T-cell (primary cell): ENCODE measurements at regions not wholly inside any gene's neighbourhood (a gene's known extent, or its start where the extent isn't known, plus 50 kb on each side); places are given as distances from the start of the nearest gene placed in this dataset.
"Not testable (repeated sequence)": the region's sequence is repeated elsewhere in the genome, so short reads cannot be mapped to it uniquely, and the experiment has no call there.

Source experiments
- ATAC-seq, 4 experiments: fragments of 200-7000 bp in 3 of 4; fragments of 150-1000 bp in 1 of 4; cut with Tn5 transposase; replicated peaks in 1 of 4; 1 replicate in 3 of 4; 2 replicates in 1 of 4; pipeline ENCODE4 v1.10.0; 2021; ENCODE audit warnings: moderate library complexity in 3 of 4, mild to moderate bottlenecking in 2 of 4, moderate number of reproducible peaks in 1 of 4
- CTCF ChIA-PET, 2 donors: fragments of 300-600 bp; sonication (Branson Sonifier 250); formaldehyde crosslinking; loops; one replicate each; lab custom pipeline; 2022; ENCODE audit warnings: antibody characterized with exemption in 2 of 2; lab: Charles Lee
- POLR2A ChIA-PET, 2 donors: fragments of 300-600 bp; sonication (Branson Sonifier 250); formaldehyde crosslinking; loops; one replicate each; lab custom pipeline; 2022; ENCODE audit warnings: antibody characterized with exemption in 2 of 2; lab: Charles Lee
- DNase-seq, 35 experiments: peaks; one replicate each; pipeline versions ENCODE4 v3.0.0 to v3.0.0-alpha.2; 2013 to 2023
- H3K27ac ChIP-seq: one replicate; pipeline ENCODE4 v1.5.1; 2013; ENCODE audit warnings: low read length
- H3K27me3 ChIP-seq, 2 experiments: replicated peaks in 1 of 2; 1 replicate in 1 of 2; 2 replicates in 1 of 2; pipeline versions ENCODE4 v1.6.1 to v1.7.0; 2013; ENCODE audit warnings: low read length in 1 of 2, mixed read lengths in 1 of 2; ENCODE audit not compliant: control insufficient read depth in 2 of 2, insufficient read depth in 2 of 2; ENCODE audit errors: extremely low read depth in 1 of 2
- H3K36me3 ChIP-seq, 2 donors: 1 replicate in 1 of 2; 2 replicates in 1 of 2; pipeline versions ENCODE4 v1.6.1 to v1.7.0; 2013; ENCODE audit warnings: low read length in 1 of 2; ENCODE audit not compliant: control insufficient read depth in 2 of 2, insufficient read depth in 1 of 2; ENCODE audit errors: extremely low read depth in 1 of 2
- H3K4me1 ChIP-seq, 2 experiments: 1 replicate in 1 of 2; 2 replicates in 1 of 2; pipeline versions ENCODE4 v1.6.1 to v1.7.0; 2013; ENCODE audit warnings: low read length in 2 of 2, mixed read lengths in 1 of 2; ENCODE audit not compliant: insufficient read depth in 2 of 2, control insufficient read depth in 1 of 2; ENCODE audit errors: extremely low read depth in 1 of 2
- H3K4me3 ChIP-seq, 2 donors: 1 replicate in 1 of 2; 2 replicates in 1 of 2; pipeline versions ENCODE4 v1.5.1 to v1.7.0; 2013; ENCODE audit warnings: mild to moderate bottlenecking in 2 of 2, low read length in 1 of 2, moderate library complexity in 1 of 2; ENCODE audit not compliant: control insufficient read depth in 1 of 2; ENCODE audit errors: extremely low read depth in 1 of 2
- H3K9me3 ChIP-seq: 2 replicates; pipeline ENCODE4 v1.7.0; 2013
- H3K27ac Mint-ChIP-seq, 2 donors: one replicate each; pipeline ENCODE4 v1.8.0; 2020 to 2021; ENCODE audit warnings: mild to moderate bottlenecking in 2 of 2, mixed read lengths in 2 of 2
- H3K27me3 Mint-ChIP-seq, 2 donors: one replicate each; pipeline ENCODE4 v1.8.0; 2021 to 2022; ENCODE audit warnings: mixed read lengths in 2 of 2
- H3K36me3 Mint-ChIP-seq: one replicate; pipeline ENCODE4 v1.8.0; 2021; ENCODE audit warnings: mixed read lengths
- H3K4me1 Mint-ChIP-seq, 3 donors: one replicate each; pipeline ENCODE4 v1.8.0; 2020 to 2022; ENCODE audit warnings: mixed read lengths in 3 of 3, mild to moderate bottlenecking in 1 of 3
- H3K4me3 Mint-ChIP-seq, 3 donors: one replicate each; pipeline ENCODE4 v1.8.0; 2020 to 2022; ENCODE audit warnings: mild to moderate bottlenecking in 3 of 3, mixed read lengths in 3 of 3, moderate library complexity in 3 of 3
- H3K9me3 Mint-ChIP-seq, 3 donors: one replicate each; pipeline ENCODE4 v1.8.0; 2020 to 2022; ENCODE audit warnings: mixed read lengths in 3 of 3
- WGBS: methylation state at CpG from one replicate; pipeline ENCODE4 v1.1.5; 2013; ENCODE audit warnings: missing lambda C conversion rate; ENCODE audit not compliant: insufficient coverage; 5-methylcytosine and 5-hydroxymethylcytosine counted together

- H3K36me3 Mint-ChIP-seq, DNase-seq, H3K4me3 ChIP-seq, ATAC-seq, H3K36me3 ChIP-seq, CTCF ChIA-PET, H3K4me3 Mint-ChIP-seq, H3K27ac ChIP-seq, H3K4me1 ChIP-seq, H3K27ac Mint-ChIP-seq, H3K9me3 ChIP-seq, H3K9me3 Mint-ChIP-seq: not testable (repeated sequence)
- 100% methylated on average over 4 of the region's 14 CpGs for WGBS
- peaks cover 9 to 17% (median 10%) of the 10 kb centered on the region in 3 donors for H3K4me1 Mint-ChIP-seq
- POLR2A ChIA-PET, result interaction anchor here in 1 of 2 donors (0.6 kb wide), 1 partner anchor 179 kb away, joined by 3 read pairs; no protein-coding TSS in a partner anchor
- H3K27me3 Mint-ChIP-seq, result peaks cover 13 to 14% of the 10 kb centered on the region in 2 donors
- peaks cover 0 to 24% of the 10 kb centered on the region in 2 experiments for H3K27me3 ChIP-seq
Measured at GRCh38 chr17:30689266-30690000, 135.1 kb downstream of the CRLF3 start.

- peak overlapping the region in 1 of 2 donors; percentile 52 for H3K27ac Mint-ChIP-seq
- no CpG with 5 or more reads among the region's 28 CpGs for WGBS
- POLR2A ChIA-PET, H3K4me3 Mint-ChIP-seq, H3K36me3 ChIP-seq, H3K4me1 ChIP-seq, DNase-seq, ATAC-seq, H3K4me3 ChIP-seq, H3K9me3 ChIP-seq, CTCF ChIA-PET, H3K9me3 Mint-ChIP-seq, H3K36me3 Mint-ChIP-seq, H3K27ac ChIP-seq: not testable (repeated sequence)
- peaks cover 16 to 18% of the 10 kb centered on the region in 2 donors for H3K27me3 Mint-ChIP-seq
- H3K27me3 ChIP-seq, result peaks cover 0 to 29% of the 10 kb centered on the region in 2 experiments
- peaks cover 4 to 11% (median 4%) of the 10 kb centered on the region in 3 donors for H3K4me1 Mint-ChIP-seq
Measured at GRCh38 chr17:30686538-30687479, 137.7 kb downstream of the CRLF3 start.

GRCh38 chr17:30682280-30682679, 142.2 kb downstream of the CRLF3 start:
- H3K27ac Mint-ChIP-seq, H3K4me3 Mint-ChIP-seq, H3K4me3 ChIP-seq, POLR2A ChIA-PET, H3K4me1 ChIP-seq, H3K27ac ChIP-seq, H3K36me3 Mint-ChIP-seq, H3K9me3 ChIP-seq, ATAC-seq, CTCF ChIA-PET, H3K9me3 Mint-ChIP-seq, DNase-seq, H3K36me3 ChIP-seq: not testable (repeated sequence)
- Mint-ChIP-seq H3K4me1 (peaks cover 4 to 11% (median 4%) of the 10 kb centered on the region in 3 donors), H3K27me3 (peaks cover 16 to 18% of the 10 kb centered on the region in 2 donors)
- peaks cover 0 to 22% of the 10 kb centered on the region in 2 experiments for H3K27me3 ChIP-seq
- WGBS, result 75% methylated on average over 1 of the region's 4 CpGs

- DNase-seq, ATAC-seq, H3K27me3 Mint-ChIP-seq, H3K27ac Mint-ChIP-seq, H3K4me1 ChIP-seq, H3K36me3 ChIP-seq, H3K9me3 Mint-ChIP-seq, H3K4me3 Mint-ChIP-seq, H3K27ac ChIP-seq, H3K4me3 ChIP-seq, H3K9me3 ChIP-seq, POLR2A ChIA-PET, H3K36me3 Mint-ChIP-seq, CTCF ChIA-PET, H3K4me1 Mint-ChIP-seq: not testable (repeated sequence)
- WGBS, result no CpG with 5 or more reads among the region's 5 CpGs
- H3K27me3 ChIP-seq, result peaks cover 0 to 11% of the 10 kb centered on the region in 2 experiments
Measured at GRCh38 chr17:30680681-30681080, 143.8 kb downstream of the CRLF3 start.

GRCh38 chr17:30677550-30678249, 146.8 kb downstream of the CRLF3 start:
- Histone ChIP-seq H3K4me3 (no peak overlapping the region), H3K27me3 (peaks cover 0 to 4% of the 10 kb centered on the region in 2 experiments), H3K4me1 (no peaks in the 10 kb centered on the region), H3K27ac (no peak overlapping the region), H3K9me3 (no peaks in the 10 kb centered on the region), H3K36me3 (no peaks in the 10 kb centered on the region)
- Mint-ChIP-seq H3K4me3 (no peak overlapping the region), H3K27ac (no peak overlapping the region), H3K9me3 (peaks cover 0 to 6% (median 2%) of the 10 kb centered on the region in 3 donors), H3K27me3 (peaks cover 0 to 3% of the 10 kb centered on the region in 2 donors), H3K36me3 (no peaks in the 10 kb centered on the region), H3K4me1 (no peaks in the 10 kb centered on the region)
- DNase-seq (no peak), ATAC-seq (no peak)
- ChIA-PET POLR2A (no interaction called here), CTCF (no interaction called here)
- WGBS, result 100% methylated on average over 1 of the region's 4 CpGs

GRCh38 chr17:30675777-30676492, 148.6 kb downstream of the CRLF3 start:
- ATAC-seq, H3K4me3 Mint-ChIP-seq, CTCF ChIA-PET, H3K27me3 ChIP-seq, H3K4me1 ChIP-seq, H3K9me3 ChIP-seq, H3K27me3 Mint-ChIP-seq, POLR2A ChIA-PET, H3K9me3 Mint-ChIP-seq, H3K4me3 ChIP-seq, H3K27ac Mint-ChIP-seq, H3K27ac ChIP-seq, H3K36me3 ChIP-seq, H3K36me3 Mint-ChIP-seq, DNase-seq, H3K4me1 Mint-ChIP-seq: not testable (repeated sequence)
- WGBS, result no CpG with 5 or more reads among the region's 3 CpGs
